GM21526 (cell line): ENCODE measurements at regions not wholly inside any gene's neighbourhood (a gene's known extent, or its start where the extent isn't known, plus 50 kb on each side); places are given as distances from the start of the nearest gene placed in this dataset.
"Not testable (repeated sequence)": the region's sequence is repeated elsewhere in the genome, so short reads cannot be mapped to it uniquely, and the experiment has no call there.

ENCODE experiments used
- ATAC-seq: cut with Tn5 transposase; IDR thresholded peaks from one replicate; pipeline ENCODE4 v1.9.1; 2021; ENCODE audit warnings: moderate library complexity; ENCODE audit not compliant: unreplicated experiment, low FRiP score

DNA sequence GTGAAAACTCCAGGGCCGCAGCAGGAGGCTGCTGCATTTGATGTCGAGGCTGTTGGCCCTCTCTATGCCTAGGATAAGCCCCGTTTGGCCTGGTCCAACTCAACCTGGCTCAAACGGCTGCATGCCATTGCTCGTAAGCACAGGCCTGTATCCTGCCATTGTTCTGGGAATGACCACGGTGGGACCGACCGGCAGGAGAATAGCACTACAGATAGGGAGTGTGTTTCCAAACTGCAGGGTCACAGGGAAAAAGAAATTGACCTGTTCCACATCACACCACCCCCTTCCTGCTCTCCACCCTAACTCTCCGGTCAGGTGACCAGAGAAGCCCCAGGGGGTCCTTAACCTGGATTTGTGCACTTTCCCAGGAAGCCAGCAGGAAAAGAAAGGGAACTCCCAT lies 278.7 kb upstream of the KLF4 start:
- no peak for ATAC-seq

DNA sequence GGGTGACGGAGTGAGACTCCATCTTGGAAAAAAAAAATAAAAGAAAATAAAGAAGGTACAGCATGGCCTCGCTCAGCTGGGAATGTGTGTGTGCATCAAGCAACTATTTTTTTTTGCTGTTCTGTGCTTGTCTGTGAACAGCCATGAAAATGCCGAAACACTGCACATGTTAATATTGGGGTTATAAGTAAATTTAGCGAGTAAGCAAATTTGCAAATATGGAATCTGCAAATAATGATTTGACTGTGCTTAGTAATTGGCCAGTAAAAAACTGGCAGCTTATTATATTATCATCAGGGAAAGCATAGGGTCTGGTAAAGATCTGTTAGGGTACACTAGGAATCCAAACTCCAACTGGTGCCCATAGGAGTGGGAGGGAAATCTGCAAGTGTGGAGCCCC lies 278.1 kb upstream of the KLF4 start:
- ATAC-seq = no peak

DNA sequence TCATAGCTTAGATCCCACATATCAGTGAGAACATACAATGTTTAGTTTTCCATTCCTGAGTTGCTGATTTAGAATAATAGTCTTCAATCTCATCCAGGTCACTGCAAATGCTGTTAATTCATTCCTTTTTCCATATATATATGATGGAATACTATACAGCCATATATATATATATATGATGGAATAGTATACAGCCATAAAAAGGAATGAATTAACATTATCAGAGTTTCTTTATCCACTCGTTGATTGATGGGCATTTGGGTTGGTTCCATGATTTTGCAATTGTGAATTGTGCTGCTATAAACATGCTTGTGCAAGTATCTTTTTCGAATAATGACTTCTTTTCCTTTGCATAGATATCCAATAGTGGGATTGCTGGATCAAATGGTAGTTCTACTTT lies 273.9 kb upstream of the KLF4 start:
- not testable (repeated sequence) for ATAC-seq

DNA sequence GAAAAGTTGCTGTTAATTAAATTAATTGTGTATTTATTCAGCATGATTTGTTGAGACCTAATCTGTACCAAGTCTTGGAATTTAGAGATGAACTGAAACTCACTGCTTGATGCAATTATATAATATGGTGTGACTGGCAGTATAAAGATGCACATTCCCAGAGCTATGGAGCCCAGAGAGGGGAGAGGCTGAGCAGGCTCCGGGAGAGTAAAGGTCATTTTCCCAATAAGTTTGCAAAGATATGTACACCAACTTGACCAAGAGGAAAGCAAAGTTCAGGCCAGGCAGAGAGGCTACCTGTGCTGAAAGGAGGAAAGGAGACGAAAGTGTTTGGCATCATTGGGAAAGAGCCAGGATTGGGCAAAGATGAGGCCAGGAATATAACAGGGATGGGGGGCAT lies 271.7 kb upstream of the KLF4 start:
- ATAC-seq = no peak

DNA sequence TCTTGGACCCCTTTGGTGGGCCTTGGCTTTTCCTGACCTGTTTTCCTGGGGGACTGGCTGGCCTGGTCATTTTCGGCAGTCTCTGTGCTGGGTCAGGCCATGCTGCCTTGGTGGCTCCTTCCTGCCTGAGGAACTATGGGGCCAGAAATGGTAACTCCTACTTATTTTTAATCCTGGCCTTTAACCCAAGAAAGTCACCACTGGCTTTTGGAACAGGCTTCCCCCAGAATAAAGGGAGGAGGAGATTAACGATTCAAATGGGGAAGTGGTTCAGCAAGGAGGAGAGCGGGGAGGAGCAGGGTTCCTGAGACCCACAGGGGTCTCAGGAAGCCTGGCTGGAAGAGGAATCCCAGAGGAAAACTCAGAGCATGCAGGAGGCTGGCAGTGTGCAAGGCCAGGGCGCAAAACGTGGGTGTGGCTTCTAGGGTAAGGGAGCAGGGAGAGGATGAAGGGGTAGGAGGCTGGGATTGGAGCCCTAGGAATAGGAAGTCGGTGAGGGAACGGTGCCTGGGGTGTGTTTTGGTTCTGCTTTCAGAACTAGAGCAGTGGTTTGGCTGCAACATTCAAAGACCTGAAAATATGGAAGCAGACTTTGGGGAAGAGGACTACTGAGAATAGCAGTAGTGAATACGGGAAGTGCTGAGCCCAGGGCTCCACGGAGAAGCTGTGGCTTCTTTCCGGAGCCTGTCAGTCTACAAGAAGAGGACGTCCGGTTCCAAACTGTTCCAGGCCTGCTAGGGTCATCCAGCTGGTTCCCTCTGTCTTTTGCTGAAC lies 271.1 kb upstream of the KLF4 start:
- ATAC-seq = no peak

DNA sequence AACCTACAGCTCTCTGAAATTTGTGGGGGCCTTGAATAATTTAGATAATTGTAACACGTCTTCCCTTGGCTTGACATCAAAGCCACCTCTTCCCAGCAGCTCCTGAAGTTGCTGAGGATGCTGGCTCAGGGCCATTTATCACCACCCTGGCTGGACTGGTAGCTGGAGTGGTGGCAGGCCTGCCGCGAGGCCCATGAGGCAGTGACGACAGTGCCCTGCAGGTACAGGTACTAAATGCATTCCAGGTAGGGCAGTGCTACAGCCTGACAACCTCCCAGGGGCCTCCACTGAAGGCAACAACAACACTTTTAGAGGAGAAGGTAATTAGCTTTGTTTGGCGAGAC lies 270.2 kb upstream of the KLF4 start:
- ATAC-seq = no peak

DNA sequence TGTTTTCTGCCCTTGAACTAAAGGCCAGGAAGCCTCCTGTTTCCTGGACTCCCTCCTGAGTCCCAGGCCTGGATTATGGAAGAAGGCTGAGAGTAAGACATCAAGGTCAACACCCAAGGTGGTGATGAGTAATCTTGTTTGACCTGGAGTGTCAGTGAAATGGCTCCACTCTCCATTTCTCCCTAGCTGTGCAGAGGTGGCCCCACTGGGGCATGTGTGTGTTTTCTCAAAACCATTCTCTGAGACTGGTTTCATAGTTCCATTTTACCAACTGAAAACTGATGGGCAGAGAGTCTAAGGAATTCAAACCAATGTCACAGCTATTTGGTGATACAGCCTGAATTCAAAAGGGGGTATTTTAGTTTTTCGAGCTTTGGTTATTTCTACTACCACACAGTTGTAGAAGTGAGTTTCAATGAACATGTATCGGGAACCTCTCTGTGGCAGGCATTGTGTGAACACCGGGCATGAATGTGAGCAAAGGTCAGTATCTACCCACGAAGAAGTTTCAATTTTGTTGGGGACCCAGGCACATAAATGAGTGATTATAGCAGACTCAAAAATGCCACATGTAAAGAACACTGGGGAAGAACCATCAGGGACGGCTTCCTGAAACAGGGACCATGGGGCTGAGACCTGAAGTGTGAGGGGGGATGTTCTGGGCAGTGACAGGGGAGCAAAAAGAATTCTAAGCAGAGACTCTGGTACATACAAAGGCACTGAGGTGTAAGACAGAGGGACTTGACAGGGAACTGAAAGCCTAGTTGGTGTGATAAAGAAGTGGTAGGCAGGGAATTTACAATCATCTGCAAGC lies 269.6 kb upstream of the KLF4 start:
- ATAC-seq = no peak

DNA sequence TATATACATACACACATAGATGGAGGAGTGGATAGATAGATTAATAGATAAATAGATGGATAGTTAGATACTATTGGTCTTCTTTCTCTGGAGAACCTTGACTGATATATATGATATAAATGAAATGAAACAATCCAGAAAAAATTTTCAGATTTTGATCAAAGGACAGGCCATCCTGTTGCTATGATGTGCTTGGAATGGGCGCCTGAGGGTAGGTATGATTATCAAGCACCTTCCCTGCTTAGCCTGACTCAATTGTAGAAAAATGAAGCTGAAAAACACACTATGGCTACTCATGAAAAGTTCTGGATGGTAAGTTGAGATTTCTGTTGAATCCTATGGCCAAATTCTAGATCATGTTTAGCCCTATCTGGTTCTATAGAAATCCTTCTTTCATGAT lies 266.5 kb upstream of the KLF4 start:
- ATAC-seq = no peak

DNA sequence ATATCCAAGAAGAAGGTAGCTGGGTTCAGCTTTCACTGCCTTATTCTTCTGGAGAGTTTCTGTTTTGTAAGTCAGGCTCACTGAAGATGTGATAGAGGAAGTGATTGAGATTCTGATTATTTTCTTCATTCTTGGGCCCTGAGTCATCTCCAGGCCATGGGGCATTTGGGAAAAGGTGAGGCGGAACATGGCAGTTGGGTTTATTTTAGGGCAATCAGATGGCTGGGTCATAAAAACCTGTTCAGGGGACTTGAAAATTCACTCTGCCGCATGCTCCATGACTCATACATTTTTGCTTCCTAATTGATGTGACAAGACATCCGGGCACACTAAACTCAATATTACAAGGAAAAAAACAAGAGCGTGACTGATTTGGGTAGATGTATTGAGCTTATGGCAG lies 265.7 kb upstream of the KLF4 start:
- no peak for ATAC-seq

DNA sequence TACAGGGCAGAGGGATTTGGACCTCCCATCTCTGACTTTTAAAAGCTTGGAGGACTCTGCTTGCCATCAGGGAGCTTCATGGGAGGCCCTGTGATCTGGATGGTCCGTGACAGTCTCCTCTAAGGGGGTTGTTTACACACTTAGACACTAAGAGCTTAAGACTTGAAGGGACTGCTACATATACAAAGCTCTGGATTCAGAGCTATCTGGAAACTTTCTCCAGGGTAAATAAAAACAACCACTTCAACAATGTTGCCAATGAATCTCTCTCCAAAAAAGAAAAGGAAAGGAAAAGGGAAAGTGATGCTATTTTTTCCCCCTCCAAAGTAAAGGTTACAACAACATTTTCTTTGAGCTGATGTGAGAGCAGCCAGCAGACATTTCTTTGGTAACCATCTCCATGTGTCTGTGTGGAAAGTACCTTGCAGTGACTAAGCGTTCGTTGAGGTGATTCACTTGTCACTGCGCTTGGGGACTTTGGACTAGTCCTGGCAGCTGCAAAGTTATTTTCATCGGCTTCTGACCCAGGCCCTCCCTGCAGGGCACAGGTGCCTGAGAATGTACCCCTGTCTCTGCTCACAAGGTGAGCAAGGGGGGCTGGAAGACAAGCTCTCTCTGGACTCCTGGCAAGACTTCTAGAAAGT lies 262.1 kb upstream of the KLF4 start:
- ATAC-seq = peak; percentile 74

DNA sequence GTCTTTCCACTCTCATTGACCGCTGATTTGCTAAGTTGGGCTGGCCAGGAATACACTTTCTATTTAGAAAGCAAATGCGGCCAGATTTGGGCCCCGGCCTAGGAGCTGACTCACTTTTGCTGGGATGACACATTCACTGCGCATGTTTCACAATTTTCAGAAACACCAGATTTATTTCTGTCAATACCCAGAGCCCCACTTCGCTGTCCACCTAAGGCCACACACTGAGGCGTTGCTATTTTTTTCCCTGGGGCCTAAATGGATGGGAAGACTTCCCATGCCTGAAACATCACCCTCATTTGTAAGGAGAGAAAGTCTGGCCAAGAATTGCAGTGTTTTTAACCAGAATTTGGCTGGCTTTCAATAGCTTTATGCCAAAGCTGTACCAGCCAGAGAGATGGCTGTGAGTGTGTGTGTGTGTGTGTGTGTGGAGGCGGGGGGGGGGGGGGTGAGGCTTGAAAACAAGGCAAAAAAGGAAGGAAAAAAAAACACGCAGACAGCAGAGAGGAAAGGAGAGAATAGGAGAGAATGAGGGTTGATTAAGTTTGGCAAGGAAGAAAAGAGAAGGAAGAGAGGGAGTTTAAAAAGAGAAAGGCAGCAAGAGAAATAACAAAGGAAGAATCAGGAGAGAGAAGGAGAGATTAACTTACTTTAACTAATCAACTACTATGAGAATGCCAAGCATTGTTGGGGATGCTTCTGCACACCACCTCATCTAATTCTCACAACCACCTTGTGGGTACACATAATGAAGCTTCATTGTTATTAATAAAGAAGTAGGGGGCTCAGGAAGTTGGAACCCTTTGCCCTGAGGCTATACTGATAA lies 261.4 kb upstream of the KLF4 start:
- no peak for ATAC-seq

DNA sequence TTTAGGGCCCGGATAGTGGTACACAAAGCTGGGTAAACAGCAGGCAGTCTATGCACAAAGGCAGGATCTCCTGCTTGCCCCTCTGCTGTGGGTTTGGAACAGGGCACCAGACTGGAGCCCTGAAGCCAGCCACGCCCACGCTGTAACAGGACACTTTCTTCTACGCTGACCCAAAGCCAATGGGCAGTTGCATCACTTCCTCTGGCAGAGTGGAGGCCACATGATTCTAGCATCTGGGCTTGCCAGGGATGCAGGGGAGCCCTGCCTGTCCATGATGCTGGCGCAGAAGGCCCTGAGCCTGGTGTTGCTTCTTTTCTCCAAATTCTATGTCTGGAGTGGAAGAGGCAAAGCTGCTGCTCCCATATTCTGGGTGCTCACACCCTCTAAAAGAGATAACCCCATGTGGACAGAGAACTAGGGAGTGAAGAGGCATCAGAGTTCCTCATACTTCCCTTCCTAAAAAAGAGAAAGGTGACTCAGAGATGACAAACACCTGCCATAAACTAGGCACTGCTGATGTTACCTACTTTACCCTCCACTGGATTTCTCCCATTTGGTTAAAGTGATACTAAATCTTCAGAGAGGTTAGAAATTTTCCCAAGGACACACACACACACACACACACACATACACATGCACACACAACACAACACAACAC lies 260.3 kb upstream of the KLF4 start:
- no peak for ATAC-seq

DNA sequence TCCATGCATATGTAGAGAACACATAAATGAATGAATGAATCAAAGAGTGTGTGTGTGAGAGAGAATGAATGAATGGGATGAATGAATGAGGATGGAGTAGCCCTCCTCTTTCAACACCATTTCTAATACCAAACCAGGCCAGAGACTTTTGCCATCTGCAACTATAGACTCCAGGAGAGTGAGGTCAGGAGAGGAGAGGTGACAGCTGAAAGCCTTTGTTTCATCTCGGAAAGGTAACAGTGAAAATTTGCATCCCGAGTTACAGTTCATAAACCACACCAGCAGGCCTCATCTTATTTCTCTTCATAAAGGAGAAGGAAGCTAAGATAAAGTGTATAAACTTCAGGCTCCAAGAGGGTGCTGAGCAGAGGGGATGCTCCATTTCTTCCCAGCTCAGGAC lies 255.3 kb upstream of the KLF4 start:
- no peak for ATAC-seq

DNA sequence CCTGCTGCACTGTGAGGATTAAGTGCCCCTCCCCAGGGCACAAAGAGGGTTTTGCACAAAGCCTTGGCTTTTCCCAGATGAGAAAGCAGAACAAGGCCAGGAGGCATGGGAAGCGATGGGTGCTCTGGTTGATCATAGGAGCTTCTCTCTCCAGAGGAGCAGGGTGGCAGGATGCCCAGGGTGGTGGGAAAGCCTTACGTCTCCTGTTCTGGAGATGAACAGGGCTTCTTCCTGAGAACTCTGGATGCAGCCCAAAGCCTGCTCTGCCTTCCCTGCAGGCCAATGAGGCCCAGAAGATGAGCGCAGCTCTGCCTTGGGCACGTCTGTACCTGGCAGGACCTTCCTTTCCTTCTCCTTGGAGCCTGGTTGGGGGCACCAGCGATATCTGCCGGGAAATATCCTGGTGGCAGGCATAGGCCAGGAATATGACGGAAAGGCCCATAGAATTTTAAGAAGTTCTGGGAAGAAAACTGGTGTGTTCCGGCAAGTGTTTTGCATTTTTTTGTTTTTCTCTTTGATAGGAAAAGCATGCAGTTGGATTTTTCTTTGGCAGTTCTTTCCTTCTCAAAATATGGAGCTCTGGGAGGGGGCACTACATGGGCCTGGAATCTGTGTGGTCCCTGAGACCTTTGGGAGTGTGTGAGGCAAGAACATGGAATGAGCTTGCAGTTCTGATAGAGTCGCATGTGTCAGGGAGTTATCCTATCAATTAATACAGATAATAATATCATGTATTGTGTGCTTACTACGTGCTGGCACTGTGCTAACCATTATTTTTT lies 253.2 kb upstream of the KLF4 start:
- no peak for ATAC-seq

DNA sequence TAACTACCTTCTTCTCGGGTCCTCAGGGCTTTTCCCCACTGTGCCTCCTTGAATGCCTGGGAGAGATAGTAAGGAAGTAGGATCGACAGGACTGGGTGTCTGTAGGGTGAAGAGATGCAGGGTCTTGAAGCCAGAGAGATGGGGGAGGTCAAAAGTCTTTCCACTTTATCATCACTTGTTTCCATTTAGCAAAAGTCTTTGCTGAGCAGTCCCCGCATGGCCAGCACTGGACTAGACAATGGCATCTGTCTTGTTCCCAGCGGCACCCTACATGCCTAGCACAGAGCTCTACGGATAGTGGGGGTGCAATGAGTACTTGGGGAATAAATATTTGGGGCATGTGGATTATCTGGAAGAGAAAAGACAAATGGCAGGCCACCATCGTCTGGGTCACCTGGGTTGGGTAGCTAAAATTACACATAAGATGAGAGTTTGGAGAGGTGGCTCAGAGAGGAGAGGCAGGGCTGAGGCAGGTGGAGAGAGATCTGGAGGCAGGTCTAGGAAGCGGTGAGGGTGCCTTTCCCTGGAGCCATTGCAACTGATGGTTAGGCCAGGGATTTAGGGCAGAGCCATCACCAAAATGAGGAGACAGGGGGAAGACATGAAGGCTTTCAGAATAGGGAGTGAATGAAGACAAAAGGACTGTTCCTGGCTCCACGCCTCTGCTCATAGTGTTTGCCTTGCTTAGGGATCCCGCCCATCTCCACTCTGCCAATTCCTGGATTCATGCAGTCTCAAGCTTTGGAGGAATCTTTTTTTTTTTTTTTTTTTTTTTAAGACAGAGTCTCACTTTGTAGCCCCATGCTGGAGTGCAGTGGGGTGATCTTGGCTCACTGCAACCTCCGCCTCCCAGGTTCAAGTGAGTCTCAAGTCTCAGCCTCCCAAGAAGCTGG lies 250.8 kb upstream of the KLF4 start:
- no peak for ATAC-seq

DNA sequence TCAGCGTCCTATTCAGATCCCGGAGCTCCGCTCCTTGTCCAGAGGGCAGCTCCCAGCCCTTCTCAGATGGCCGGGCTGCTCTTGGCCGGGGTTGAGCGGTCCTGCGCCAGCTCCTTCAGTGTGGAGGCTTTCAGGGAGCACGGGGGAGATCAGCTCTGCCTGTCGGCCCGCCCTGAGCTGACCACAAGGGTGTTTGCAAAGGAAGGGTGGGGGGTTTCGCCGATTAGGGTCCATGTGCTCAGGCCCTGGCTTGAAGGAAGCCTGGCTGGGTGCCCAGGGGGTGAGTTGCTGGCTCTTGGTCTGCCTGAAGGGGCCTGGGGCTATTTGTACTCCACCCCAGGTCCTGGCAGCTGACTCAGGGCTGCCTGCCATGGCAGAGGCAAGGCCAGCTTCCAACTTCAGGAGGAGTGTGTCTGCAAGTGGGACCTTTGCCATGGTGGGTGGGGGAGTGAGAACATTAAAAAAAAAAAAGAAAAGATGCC lies 250.1 kb upstream of the KLF4 start:
- no peak for ATAC-seq

DNA sequence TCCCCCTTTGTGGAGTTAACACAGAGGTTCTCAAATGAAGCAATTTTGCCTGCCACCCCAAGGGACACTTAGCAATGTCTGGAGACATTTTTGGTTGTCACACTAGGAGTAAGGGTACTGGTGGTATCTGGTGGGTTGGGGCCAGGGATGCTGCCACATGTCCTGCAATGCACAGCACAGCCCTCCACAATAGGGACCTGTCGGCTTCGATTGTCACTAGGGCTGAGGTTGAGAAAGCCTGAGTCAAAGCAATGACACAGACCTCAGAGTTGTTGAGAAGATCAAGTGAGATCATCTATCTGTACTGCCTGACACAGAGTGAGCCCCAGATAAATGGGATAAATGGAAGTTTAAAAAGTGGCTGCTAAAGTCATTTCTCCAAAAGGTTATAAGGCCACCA lies 249.2 kb upstream of the KLF4 start:
- no peak for ATAC-seq

DNA sequence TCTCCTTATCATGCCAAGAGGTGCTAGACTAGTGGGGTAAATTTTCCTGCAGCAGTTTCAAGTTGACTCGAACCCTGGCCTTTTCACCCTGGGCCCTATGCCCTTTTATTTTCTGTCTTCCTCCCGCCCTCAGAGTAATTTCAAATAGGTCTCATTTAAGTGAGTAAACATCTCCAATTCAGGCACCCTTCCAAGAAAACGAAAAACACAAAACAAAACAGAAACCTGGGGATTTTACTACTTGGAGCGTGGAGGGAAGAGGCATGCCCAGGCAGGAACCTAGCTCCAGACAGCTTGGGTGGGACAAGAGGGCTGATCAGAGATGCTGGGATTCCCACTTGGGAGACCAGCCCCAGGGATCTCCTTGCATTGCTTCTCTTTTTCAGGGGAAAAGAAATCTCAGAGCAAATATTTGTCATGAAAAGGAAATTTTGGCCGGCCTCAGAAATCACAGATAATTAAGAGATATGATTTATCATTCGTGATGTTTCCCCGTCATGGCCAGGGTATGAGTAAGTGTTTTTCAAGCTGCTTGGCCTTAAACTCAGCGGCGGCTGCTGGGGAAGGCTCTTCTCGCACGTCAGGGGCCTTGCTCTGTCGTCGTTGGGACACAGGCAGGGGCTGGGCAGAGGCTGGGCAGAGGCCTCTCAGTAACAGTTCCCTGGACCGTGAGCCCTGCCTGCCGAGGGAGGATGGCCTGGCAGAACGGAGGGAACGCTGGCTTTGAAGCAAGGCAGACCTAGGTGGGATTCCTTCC lies 248.6 kb upstream of the KLF4 start:
- ATAC-seq = no peak
